Vagina (tissue), 2 donors: ENCODE measurements at regions not wholly inside any gene's neighbourhood (a gene's known extent, or its start where the extent isn't known, plus 50 kb on each side); places are given as distances from the start of the nearest gene placed in this dataset.

Experiments used
- DNase-seq, 2 donors: peaks; one replicate each; pipeline ENCODE4 v3.0.0-alpha.2; 2017; ENCODE audit errors: extremely low spot score in 2 of 2
- H3K27ac ChIP-seq: fragments of 200-600 bp; sonication (generic); one replicate; pipeline ENCODE4 v1.5.1; 2019
- H3K27me3 ChIP-seq: fragments of 200-600 bp; sonication (generic); one replicate; pipeline ENCODE4 v1.5.1; 2019
- H3K36me3 ChIP-seq, 2 donors: fragments of 200-600 bp; sonication (generic); one replicate each; pipeline ENCODE4 v1.5.1; 2017 to 2019
- H3K4me1 ChIP-seq: fragments of 200-600 bp; sonication (generic); one replicate; pipeline ENCODE4 v1.5.1; 2019
- H3K4me3 ChIP-seq, 2 donors: fragments of 200-600 bp; sonication (generic); 1 replicate in 1 of 2; 2 replicates in 1 of 2; pipeline ENCODE4 v1.5.1; 2016 to 2019
- H3K9me3 ChIP-seq: fragments of 200-600 bp; sonication (generic); one replicate; pipeline ENCODE4 v1.5.1; 2019
- CTCF ChIP-seq, 3 experiments: fragments of 450-650 bp in 2 of 3; fragments of 200-600 bp in 1 of 3; sonication (generic) in 1 of 3; IDR thresholded peaks; one replicate each; pipeline ENCODE4 v1.5.1; 2017 to 2019; ENCODE audit warnings: antibody characterized with exemption in 3 of 3, mild to moderate bottlenecking in 2 of 3, moderate library complexity in 2 of 3
- POLR2A ChIP-seq, 2 donors: fragments of 450-650 bp; IDR thresholded peaks; one replicate each; pipeline ENCODE4 v1.6.1; 2017; ENCODE audit warnings: antibody characterized with exemption in 2 of 2, mild to moderate bottlenecking in 2 of 2, moderate library complexity in 2 of 2
- POLR2AphosphoS5 ChIP-seq, 2 donors: sonication (generic); formaldehyde crosslinking; IDR thresholded peaks; one replicate each; pipeline ENCODE4 v1.9.0; 2017; ENCODE audit warnings: antibody characterized with exemption in 2 of 2, mild to moderate bottlenecking in 2 of 2, low read depth in 1 of 2; ENCODE audit not compliant: insufficient read depth in 1 of 2
- intact Hi-C: fragments of 100-400 bp; cut with DNase I; formaldehyde crosslinking; loops from one replicate; pipeline ENCODE4 v1.15.1; 2023

DNA sequence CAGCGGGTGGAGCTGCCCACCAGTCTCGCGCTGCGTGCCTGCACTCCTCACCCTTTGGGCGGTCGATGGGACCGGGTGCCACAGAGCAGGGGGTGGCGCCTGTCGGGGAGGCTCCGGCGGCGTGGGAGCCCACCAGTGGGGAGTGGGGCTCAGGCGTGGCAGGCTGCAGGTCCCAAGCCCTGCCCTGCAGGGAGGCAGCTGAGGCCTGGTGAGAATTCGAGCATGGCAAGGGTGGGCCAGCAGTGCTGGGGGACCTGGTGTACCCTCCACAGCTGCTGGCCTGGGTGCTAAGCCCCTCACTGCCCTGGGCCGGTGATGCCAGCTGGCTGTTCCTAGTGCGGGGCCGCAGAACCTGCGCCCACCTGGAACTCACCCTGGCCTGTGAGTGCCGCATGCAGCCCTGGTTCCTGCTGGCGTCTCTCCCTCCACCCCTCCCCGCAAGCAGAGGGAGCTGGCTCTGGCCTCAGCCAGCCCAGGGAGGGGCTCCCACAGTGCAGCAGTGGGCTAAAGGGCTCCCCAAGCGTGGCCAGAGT is 746.6 kb upstream of the PABPC4L start:
- Histone ChIP-seq H3K36me3 (no peaks in the 10 kb centered on the region), H3K4me1 (no peaks in the 10 kb centered on the region), H3K27ac (no peak overlapping the region), H3K4me3 (no peak overlapping the region), H3K27me3 (no peaks in the 10 kb centered on the region), H3K9me3 (no peaks in the 10 kb centered on the region)
- TF ChIP-seq CTCF (IDR thresholded peaks at IDR 0.05) (no peak), POLR2AphosphoS5 (IDR thresholded peaks at IDR 0.05; ENCODE audit: insufficient read depth in 1 of 2, low read depth in 1 of 2) (no peak), POLR2A (IDR thresholded peaks at IDR 0.05) (no peak)
- intact Hi-C loops, result no loop called here
- DNase-seq, result no peak

DNA sequence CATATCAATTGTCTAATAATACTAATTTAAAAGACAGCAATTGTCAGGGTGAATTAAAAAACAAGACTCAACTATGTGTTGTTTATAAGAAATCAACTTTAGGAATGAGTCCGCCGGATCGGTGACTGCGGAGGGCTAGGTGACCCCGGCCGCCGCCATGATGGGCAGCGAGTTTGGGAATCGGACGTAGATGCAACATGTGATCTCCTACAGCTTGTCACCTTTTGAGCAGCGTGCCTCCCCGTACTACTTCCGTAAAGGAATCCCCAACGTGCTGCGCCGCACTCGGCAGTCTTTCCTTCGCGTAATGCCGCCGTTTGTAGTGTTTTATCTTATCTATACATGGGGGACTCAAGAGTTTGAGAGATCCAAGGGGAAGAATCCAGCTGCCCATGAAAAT is 742.5 kb upstream of the PABPC4L start:
- Histone ChIP-seq H3K4me3 (no peak overlapping the region), H3K4me1 (no peaks in the 10 kb centered on the region), H3K36me3 (no peaks in the 10 kb centered on the region), H3K27ac (no peak overlapping the region), H3K27me3 (no peaks in the 10 kb centered on the region), H3K9me3 (no peaks in the 10 kb centered on the region)
- no peak for DNase-seq
- intact Hi-C loops, result no loop called here
- no peak for TF ChIP-seq POLR2AphosphoS5 (IDR thresholded peaks at IDR 0.05; ENCODE audit: insufficient read depth in 1 of 2, low read depth in 1 of 2)
- no peak for TF ChIP-seq CTCF (IDR thresholded peaks at IDR 0.05)
- no peak for TF ChIP-seq POLR2A (IDR thresholded peaks at IDR 0.05)

DNA sequence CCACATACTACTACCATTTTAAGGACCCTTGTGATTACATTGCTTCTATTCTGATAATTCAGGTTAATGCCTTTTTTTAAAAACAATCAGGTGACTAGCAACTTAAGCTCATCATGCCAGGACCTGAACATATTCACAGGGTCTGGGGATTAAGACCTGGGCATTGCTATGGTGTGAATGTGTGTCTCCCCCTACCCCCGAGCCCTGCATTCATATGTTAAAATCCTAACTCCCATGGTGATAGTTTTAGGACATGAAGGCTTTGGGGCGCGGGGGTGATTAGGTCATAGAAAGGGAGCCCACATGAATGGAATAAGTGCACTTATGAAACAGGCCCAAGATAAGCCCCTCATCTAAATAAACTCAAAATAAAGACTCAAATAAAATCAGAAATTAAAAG is 734.4 kb upstream of the PABPC4L start:
- Histone ChIP-seq H3K4me1 (no peaks in the 10 kb centered on the region), H3K4me3 (no peak overlapping the region), H3K9me3 (no peaks in the 10 kb centered on the region), H3K27ac (no peak overlapping the region), H3K27me3 (no peaks in the 10 kb centered on the region), H3K36me3 (no peaks in the 10 kb centered on the region)
- DNase-seq, result no peak
- TF ChIP-seq POLR2AphosphoS5 (IDR thresholded peaks at IDR 0.05; ENCODE audit: insufficient read depth in 1 of 2, low read depth in 1 of 2) (no peak), CTCF (IDR thresholded peaks at IDR 0.05) (no peak)
- intact Hi-C loops, result no loop called here

GRCh38 chr4:134935320-134935719 is 733.7 kb upstream of the PABPC4L start:
- Histone ChIP-seq H3K36me3 (no peaks in the 10 kb centered on the region), H3K9me3 (no peaks in the 10 kb centered on the region), H3K27ac (no peak overlapping the region), H3K4me3 (no peak overlapping the region), H3K4me1 (no peaks in the 10 kb centered on the region), H3K27me3 (no peaks in the 10 kb centered on the region)
- DNase-seq, result no peak
- TF ChIP-seq POLR2A (IDR thresholded peaks at IDR 0.05) (no peak), POLR2AphosphoS5 (IDR thresholded peaks at IDR 0.05; ENCODE audit: insufficient read depth in 1 of 2, low read depth in 1 of 2) (no peak), CTCF (IDR thresholded peaks at IDR 0.05) (no peak)
- intact Hi-C loops, result no loop called here

GRCh38 chr4:134934036-134934808 is 732.6 kb upstream of the PABPC4L start:
- intact Hi-C loops, result no loop called here
- Histone ChIP-seq H3K27me3 (no peaks in the 10 kb centered on the region), H3K4me1 (no peaks in the 10 kb centered on the region), H3K27ac (no peak overlapping the region), H3K4me3 (no peak overlapping the region), H3K36me3 (no peaks in the 10 kb centered on the region), H3K9me3 (no peaks in the 10 kb centered on the region)
- TF ChIP-seq POLR2A (IDR thresholded peaks at IDR 0.05) (no peak), POLR2AphosphoS5 (IDR thresholded peaks at IDR 0.05; ENCODE audit: insufficient read depth in 1 of 2, low read depth in 1 of 2) (no peak)
- no peak for DNase-seq
